HG02870 (cell line): ENCODE measurements at regions not wholly inside any gene's neighbourhood (a gene's known extent, or its start where the extent isn't known, plus 50 kb on each side); places are given as distances from the start of the nearest gene placed in this dataset.

ENCODE experiments used
- ATAC-seq: cut with Tn5 transposase; IDR thresholded peaks from one replicate; pipeline ENCODE4 v1.9.1; 2021; ENCODE audit warnings: mild to moderate bottlenecking, moderate library complexity; ENCODE audit not compliant: unreplicated experiment

- no peak for ATAC-seq
Measured at GRCh38 chr18:56100090-56100722, 512.2 kb upstream of the TCF4 start.

DNA sequence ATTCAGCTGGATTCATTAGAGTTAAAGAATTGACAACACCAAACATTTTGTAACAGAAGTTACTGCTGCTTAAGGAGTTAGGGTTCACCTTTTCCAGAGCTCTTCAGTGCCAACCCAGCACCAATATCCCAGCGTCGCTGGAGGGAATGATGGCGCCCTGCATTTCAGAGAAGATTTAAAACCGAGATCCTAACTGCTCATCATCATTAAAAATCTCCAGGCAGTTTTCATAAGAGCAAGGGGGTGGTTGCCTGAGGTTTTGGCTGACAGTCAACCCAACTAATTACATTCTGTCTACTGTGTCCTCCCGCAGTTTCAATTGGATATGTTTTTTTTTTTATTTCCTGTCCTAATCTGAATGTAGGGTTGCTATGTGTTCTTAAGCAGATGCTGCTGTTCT lies 509.6 kb upstream of the TCF4 start:
- no peak for ATAC-seq

GRCh38 chr18:56096861-56097260 lies 508.9 kb upstream of the TCF4 start:
- no peak for ATAC-seq

GRCh38 chr18:56089612-56090258 lies 501.7 kb upstream of the TCF4 start:
- ATAC-seq = no peak

- no peak for ATAC-seq
Measured at GRCh38 chr18:56086786-56087185, 498.8 kb upstream of the TCF4 start.

DNA sequence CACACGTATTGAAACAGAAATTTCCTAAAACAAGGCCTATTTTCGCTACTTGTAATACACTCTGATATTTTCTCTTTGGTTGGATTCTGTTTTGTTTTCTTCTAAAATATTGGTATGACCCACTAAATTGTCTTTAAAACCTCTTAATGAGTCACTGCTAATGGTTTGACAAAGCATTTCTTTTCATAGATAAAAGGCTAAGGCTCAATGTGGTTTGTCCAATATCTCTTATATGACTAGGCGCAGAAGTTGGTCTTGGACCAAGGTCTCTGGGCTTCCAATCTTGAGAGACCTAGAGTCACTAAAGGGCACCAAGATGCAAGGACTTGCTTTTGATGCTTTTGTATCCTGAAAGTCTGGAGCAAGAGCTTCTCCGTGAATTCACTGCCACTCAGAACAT lies 498.2 kb upstream of the TCF4 start:
- no peak for ATAC-seq

GRCh38 chr18:56085551-56085950 lies 497.6 kb upstream of the TCF4 start:
- no peak for ATAC-seq

- no peak for ATAC-seq
Measured at GRCh38 chr18:56083523-56084287, 495.7 kb upstream of the TCF4 start.

DNA sequence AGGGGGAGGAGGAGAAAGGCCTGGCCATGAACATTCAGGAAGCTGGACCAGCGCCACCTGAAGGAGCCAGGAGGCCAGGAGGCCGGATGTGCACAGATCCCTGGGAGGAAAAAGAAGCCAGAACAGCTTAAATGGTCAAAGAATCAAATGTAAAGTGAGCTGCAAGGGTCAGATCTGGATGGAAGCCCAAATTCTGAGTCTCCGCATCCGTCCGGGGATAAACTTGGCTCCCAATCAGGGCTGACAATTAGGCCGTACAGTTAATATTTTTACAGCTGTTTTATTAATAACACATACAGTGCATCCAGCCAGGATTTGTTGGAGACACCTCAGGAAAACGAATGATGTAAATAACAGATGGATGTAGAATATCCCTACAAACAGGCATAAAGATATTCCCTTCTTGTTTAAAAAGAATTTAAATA lies 495.1 kb upstream of the TCF4 start:
- ATAC-seq = no peak

DNA sequence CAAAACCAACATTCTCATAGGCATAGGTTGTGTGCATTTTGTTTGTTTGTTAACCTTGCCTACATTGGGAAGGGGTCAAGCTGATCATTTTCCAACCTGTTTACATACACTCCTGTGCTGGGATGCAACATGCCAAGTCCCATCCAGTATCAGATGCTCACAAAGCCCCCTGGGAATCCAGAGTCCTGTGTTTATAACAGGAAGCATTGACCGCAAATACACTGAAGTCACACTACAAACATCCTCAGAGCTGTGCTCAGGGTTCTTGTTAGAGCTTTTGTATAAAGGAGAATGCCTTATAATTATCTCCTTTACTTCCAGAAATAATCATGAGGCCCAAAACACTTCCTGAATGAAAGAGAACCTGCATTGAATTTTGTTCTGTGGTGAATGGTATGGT lies 488.7 kb upstream of the TCF4 start:
- no peak for ATAC-seq

- ATAC-seq = no peak
Measured at GRCh38 chr18:56068701-56069100, 480.7 kb upstream of the TCF4 start.

DNA sequence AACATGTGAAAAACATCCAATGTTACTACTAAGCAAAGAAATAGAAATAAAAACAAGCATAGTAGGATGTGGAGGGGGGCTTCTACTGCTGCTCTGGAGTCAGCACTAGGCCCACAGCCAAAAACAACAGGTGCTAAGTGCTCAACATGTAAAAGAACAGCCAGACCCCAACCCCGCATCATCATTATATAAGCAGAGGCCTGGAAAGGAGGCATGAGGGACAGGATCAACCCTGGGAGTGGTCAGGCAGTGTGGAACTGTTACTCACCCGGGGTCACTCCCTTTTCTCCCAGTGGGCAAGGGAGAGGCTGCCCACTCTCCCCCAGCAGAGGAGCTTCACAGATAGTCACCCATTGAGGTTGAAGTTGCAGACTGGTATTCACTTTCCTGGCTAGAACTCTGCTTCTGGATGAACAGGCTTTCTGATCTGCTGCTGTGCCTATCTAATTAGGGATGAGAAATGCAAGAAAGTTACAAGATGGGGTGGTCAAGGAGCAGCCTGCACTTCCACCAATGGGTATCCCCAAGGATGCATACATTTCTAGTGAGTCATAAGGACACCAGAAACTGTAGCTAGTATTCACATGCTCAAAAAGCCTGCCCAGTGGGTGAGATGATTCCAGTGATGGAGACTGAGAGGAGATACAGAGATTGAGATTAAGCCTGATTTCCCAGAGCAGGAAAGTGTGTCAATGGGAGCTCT lies 480.1 kb upstream of the TCF4 start:
- no peak for ATAC-seq

DNA sequence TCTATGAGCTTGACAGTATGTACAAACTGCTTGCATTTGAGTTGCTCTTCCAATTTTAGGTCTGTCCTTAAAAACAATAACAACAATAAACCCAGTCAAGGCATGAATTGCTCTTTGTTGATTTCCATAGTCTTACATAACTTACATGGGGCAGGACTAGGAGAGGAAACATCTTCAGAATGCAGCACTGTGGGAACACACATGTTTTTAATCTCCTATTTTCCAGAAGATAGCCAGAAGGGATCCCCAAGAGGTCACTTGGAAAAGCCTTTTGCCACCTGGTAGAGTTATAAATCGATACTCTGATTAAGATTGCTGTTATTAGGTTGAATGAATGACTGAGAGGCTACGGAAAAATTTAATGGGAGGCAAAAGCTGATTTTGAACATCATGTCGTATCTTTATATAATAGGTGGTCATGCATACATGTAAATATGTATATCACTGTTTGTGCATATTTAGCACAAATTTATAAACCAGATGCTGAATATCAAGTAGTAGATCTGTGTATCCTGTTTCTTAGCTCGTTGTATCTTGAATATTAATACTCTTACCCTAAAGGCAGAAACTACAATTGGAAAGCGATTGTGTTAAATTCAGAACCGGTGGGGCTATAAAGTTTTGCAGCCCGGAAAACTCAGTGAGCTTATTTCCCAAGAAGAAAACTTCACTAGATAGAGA lies 479.4 kb upstream of the TCF4 start:
- ATAC-seq = no peak

GRCh38 chr18:56066524-56067213 lies 478.7 kb upstream of the TCF4 start:
- no peak for ATAC-seq

DNA sequence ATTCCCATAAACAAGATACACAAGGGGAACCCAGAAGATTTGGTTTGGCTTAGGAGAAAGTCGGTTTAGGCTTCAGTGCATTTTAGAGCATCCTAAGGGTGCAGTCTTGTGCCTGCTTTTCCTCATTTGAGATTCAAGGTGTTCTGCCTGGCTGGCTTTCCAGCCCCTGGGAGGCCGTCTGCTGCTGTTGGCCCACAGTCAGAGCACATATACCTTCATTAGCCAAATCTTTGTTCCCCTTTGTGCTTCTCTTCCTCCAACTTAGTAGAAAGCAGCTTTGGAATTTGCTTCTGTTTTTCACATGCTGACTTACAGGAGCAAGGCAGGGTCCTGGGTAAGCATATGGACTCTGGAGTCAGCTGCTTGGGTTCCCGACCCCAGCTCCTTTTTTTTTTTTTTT lies 477.1 kb upstream of the TCF4 start:
- ATAC-seq = no peak

- ATAC-seq = no peak
Measured at GRCh38 chr18:56062931-56063330, 474.9 kb upstream of the TCF4 start.

GRCh38 chr18:56060967-56061541 lies 473.1 kb upstream of the TCF4 start:
- no peak for ATAC-seq

DNA sequence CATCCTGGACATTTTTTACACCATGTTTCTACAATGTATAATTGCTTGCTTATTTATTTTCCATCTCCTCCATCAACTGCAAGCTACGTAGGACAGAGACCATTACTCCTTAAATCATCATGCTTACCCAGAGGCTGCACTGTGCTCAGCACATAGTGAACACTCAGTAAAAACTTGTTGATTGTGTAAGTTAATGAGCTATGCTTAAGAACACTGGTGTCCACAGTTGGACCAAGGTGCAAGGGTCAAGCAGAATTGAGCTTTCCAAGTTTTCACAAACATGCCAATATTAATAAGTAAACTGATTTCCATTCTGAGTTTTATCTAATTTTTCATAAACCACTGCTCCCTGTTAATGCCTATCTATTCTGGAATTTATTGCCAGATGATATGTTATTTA lies 464.2 kb upstream of the TCF4 start:
- ATAC-seq = no peak

DNA sequence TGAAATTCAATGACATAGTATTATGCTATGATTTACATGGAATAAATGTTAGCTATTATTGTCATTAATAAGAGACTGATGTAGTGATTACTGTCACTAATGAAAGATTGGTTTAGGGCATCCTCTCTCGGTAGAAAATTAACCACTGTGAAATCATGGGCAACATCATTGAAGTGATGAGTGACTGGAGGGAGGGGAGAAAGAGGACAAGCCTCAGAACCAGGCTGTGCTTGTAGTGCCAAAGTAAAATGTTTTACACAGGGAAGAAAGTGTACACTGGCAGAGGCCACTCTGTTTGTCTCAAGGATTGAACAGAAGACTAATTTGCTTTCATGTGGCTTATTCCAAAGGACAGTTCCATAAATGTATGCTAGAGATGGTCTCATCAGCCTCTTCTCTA lies 456.2 kb upstream of the TCF4 start:
- no peak for ATAC-seq

DNA sequence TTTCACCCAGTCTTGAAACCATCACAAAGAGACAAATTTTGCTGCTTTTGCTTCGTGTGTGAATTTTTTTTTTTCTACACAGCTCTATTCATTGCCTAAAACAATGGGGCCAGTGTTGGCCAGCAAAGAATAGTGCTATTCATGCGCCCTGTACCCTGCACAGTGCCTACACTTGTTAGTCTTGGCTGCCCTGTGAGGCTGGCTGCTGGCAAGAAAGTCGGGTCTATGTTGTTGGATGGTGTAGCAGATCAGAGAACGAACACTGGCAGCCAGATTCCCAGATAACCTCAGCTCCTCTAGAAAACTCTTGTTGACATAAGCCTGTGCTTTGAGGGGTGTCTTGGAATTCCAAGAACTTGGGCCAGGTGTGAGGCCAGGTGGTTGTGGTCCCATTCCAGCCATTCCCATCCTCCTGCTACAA lies 455.7 kb upstream of the TCF4 start:
- no peak for ATAC-seq
